C4-2B (cell line): ENCODE measurements at regions not wholly inside any gene's neighbourhood (a gene's known extent, or its start where the extent isn't known, plus 50 kb on each side); places are given as distances from the start of the nearest gene placed in this dataset.

ENCODE experiments used
- ZFX ChIP-seq: fragments of 450-650 bp; IDR thresholded peaks from 2 replicates; pipeline ENCODE4 v1.6.1; 2017
- TF ChIP-seq, protein P1 (sequence below): fragments of 450-650 bp; conservative IDR thresholded peaks from 2 replicates; pipeline ENCODE4 v1.5.1; 2017; ENCODE audit warnings: mild to moderate bottlenecking

DNA sequence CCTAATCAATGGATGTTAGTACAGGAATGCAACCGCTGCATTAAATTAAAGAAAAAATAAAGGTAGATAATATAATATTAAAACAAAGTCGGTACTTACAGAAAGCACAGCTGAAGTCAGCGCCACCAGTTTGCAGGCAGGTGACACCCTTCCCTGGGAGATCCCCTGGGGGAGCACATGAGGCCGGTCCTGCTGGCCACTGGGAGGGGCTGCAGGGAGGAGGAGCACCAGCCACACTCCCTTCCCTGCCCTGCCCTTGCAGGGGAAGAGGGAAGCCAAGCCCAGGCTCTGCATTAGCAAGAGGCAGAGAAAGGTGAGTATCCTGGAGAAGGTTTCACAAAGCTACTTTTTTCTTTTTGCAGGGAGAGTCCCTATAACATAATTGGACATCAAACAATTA lies 507.0 kb downstream of the AJAP1 start:
- TF ChIP-seq, protein P1, sequence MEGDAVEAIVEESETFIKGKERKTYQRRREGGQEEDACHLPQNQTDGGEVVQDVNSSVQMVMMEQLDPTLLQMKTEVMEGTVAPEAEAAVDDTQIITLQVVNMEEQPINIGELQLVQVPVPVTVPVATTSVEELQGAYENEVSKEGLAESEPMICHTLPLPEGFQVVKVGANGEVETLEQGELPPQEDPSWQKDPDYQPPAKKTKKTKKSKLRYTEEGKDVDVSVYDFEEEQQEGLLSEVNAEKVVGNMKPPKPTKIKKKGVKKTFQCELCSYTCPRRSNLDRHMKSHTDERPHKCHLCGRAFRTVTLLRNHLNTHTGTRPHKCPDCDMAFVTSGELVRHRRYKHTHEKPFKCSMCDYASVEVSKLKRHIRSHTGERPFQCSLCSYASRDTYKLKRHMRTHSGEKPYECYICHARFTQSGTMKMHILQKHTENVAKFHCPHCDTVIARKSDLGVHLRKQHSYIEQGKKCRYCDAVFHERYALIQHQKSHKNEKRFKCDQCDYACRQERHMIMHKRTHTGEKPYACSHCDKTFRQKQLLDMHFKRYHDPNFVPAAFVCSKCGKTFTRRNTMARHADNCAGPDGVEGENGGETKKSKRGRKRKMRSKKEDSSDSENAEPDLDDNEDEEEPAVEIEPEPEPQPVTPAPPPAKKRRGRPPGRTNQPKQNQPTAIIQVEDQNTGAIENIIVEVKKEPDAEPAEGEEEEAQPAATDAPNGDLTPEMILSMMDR, result no peak
- no peak for TF ChIP-seq ZFX
